ENCODE measurements at regions not wholly inside any gene's neighbourhood (a gene's known extent, or its start where the extent isn't known, plus 50 kb on each side); places are given as distances from the start of the nearest gene placed in this dataset.

GRCh38 chr1:114342376-114342775 lies 168.6 kb downstream of the TRIM33 start:
- no peaks in the 10 kb centered on the region for H3K36me3 Mint-ChIP-seq (ENCODE audit: low read depth)
- H3K4me3 ChIP-seq (ENCODE audit: low read length) = no peak overlapping the region
- ATAC-seq (ENCODE audit: poor library complexity) (no peak), DNase-seq (peak in 9 of 14 experiments; percentile 13 to 88 (median 34))
- H3K4me1 ChIP-seq (ENCODE audit: insufficient read depth, low read length) = peaks cover 76% of the 10 kb centered on the region
- H3K27ac Mint-ChIP-seq = peak overlapping the region; percentile 89
- no peaks in the 10 kb centered on the region for H3K9me3 ChIP-seq (ENCODE audit: control insufficient read depth in 1 of 2, insufficient read depth in 1 of 2, low read length in 2 of 2)
- H3K4me1 Mint-ChIP-seq (ENCODE audit: low read depth) = peaks cover 65% of the 10 kb centered on the region
- no peaks in the 10 kb centered on the region for H3K9me3 Mint-ChIP-seq
- H3K4me3 Mint-ChIP-seq = peak overlapping the region; percentile 3
- intact Hi-C loops (cut with DNase I, micrococcal nuclease) = loop anchor here (10.0 kb wide), 4 partner anchors 372 to 958 kb away; partner anchors contain the start of gene NRAS (in 1 of the 2)
- TF ChIP-seq CTCF (IDR thresholded peaks at IDR 0.05) = no peak
- H3K27ac ChIP-seq (ENCODE audit: low read depth in 1 of 2, low read length in 2 of 2) = peak overlapping the region in 1 of 2 donors; percentile 59
- POLR2A ChIA-PET = interaction anchor here (1.0 to 2.8 kb wide), 6 partner anchors 10 to 169 kb away, joined by 3 to 36 read pairs (median 4); partner anchors contain the start of gene TRIM33
- H3K36me3 ChIP-seq (ENCODE audit: insufficient read depth, low read length) = no peaks in the 10 kb centered on the region
- CTCF ChIA-PET = no interaction called here
- H3K27me3 Mint-ChIP-seq = no peaks in the 10 kb centered on the region
- no peaks in the 10 kb centered on the region for H3K27me3 ChIP-seq (ENCODE audit: control insufficient read depth in 1 of 2, insufficient read depth in 2 of 2, low read length in 2 of 2)

GRCh38 chr1:114341856-114342255 lies 169.1 kb downstream of the TRIM33 start:
- Histone ChIP-seq H3K4me1 (ENCODE audit: insufficient read depth, low read length) (peaks cover 71% of the 10 kb centered on the region), H3K4me3 (ENCODE audit: low read length) (no peak overlapping the region), H3K36me3 (ENCODE audit: insufficient read depth, low read length) (no peaks in the 10 kb centered on the region), H3K9me3 (ENCODE audit: control insufficient read depth in 1 of 2, insufficient read depth in 1 of 2, low read length in 2 of 2) (no peaks in the 10 kb centered on the region), H3K27me3 (ENCODE audit: control insufficient read depth in 1 of 2, insufficient read depth in 2 of 2, low read length in 2 of 2) (no peaks in the 10 kb centered on the region), H3K27ac (ENCODE audit: low read depth in 1 of 2, low read length in 2 of 2) (peak overlapping the region in 1 of 2 donors; percentile 59)
- no peak for ATAC-seq (ENCODE audit: poor library complexity)
- peak in 3 of 14 experiments; percentile 22 to 59 (median 25) for DNase-seq
- H3K9me3 Mint-ChIP-seq = no peaks in the 10 kb centered on the region
- CTCF ChIA-PET = interaction anchor here (1.6 kb wide), 1 partner anchor 11 kb away, joined by 3 read pairs; no protein-coding TSS in a partner anchor
- POLR2A ChIA-PET = interaction anchor here (0.7 to 2.8 kb wide), 10 partner anchors 10 to 374 kb away, joined by 3 to 36 read pairs (median 4); partner anchors contain the start of gene TRIM33
- peak overlapping the region; percentile 89 for H3K27ac Mint-ChIP-seq
- TF ChIP-seq CTCF (IDR thresholded peaks at IDR 0.05) = no peak
- no peaks in the 10 kb centered on the region for H3K27me3 Mint-ChIP-seq
- H3K4me3 Mint-ChIP-seq = no peak overlapping the region
- peaks cover 67% of the 10 kb centered on the region for H3K4me1 Mint-ChIP-seq (ENCODE audit: low read depth)
- no peaks in the 10 kb centered on the region for H3K36me3 Mint-ChIP-seq (ENCODE audit: low read depth)
- intact Hi-C loops (cut with DNase I, micrococcal nuclease) = loop anchor here (10.0 kb wide), 4 partner anchors 373 to 957 kb away; partner anchors contain the start of gene NRAS (in 1 of the 2)

GRCh38 chr1:114341299-114341698 lies 169.7 kb downstream of the TRIM33 start:
- Mint-ChIP-seq H3K9me3 (no peaks in the 10 kb centered on the region), H3K4me3 (peak overlapping the region; percentile 75), H3K4me1 (ENCODE audit: low read depth) (peaks cover 61% of the 10 kb centered on the region), H3K27me3 (no peaks in the 10 kb centered on the region), H3K36me3 (ENCODE audit: low read depth) (no peaks in the 10 kb centered on the region), H3K27ac (peak overlapping the region; percentile 89)
- intact Hi-C loops (cut with DNase I, micrococcal nuclease) = loop anchor here (10.0 kb wide), 4 partner anchors 374 to 956 kb away; partner anchors contain the start of gene NRAS (in 1 of the 2)
- Histone ChIP-seq H3K9me3 (ENCODE audit: control insufficient read depth in 1 of 2, insufficient read depth in 1 of 2, low read length in 2 of 2) (no peaks in the 10 kb centered on the region), H3K4me1 (ENCODE audit: insufficient read depth, low read length) (peaks cover 66% of the 10 kb centered on the region), H3K27ac (ENCODE audit: low read depth in 1 of 2, low read length in 2 of 2) (peak overlapping the region; percentile 39 to 59), H3K27me3 (ENCODE audit: control insufficient read depth in 1 of 2, insufficient read depth in 2 of 2, low read length in 2 of 2) (no peaks in the 10 kb centered on the region), H3K4me3 (ENCODE audit: low read length) (no peak overlapping the region), H3K36me3 (ENCODE audit: insufficient read depth, low read length) (no peaks in the 10 kb centered on the region)
- ChIA-PET POLR2A (interaction anchor here (0.7 to 2.8 kb wide), 12 partner anchors 9 to 463 kb away, joined by 3 to 36 read pairs (median 4); partner anchors contain the start of gene TRIM33), CTCF (interaction anchor here (1.6 kb wide), 1 partner anchor 11 kb away, joined by 3 read pairs; no protein-coding TSS in a partner anchor)
- peak; percentile 79 for ATAC-seq (ENCODE audit: poor library complexity)
- TF ChIP-seq CTCF (IDR thresholded peaks at IDR 0.05) = no peak
- DNase-seq = peak in 8 of 14 experiments; percentile 22 to 86 (median 40)
